GM18858 (cell line): ENCODE measurements at regions not wholly inside any gene's neighbourhood (a gene's known extent, or its start where the extent isn't known, plus 50 kb on each side); places are given as distances from the start of the nearest gene placed in this dataset.

Source experiments
- ATAC-seq: cut with Tn5 transposase; IDR thresholded peaks from one replicate; pipeline ENCODE4 v1.9.1; 2021; ENCODE audit not compliant: unreplicated experiment

- ATAC-seq, result no peak
Measured at GRCh38 chr9:78781681-78782080, 484.8 kb downstream of the PSAT1 start.

- no peak for ATAC-seq
Measured at GRCh38 chr9:78782234-78782633, 485.3 kb downstream of the PSAT1 start.

GRCh38 chr9:78782858-78783257, 485.9 kb downstream of the PSAT1 start:
- no peak for ATAC-seq

- ATAC-seq, result no peak
Measured at GRCh38 chr9:78783743-78784142, 486.8 kb downstream of the PSAT1 start.

GRCh38 chr9:78786794-78787193, 489.9 kb downstream of the PSAT1 start:
- no peak for ATAC-seq

- no peak for ATAC-seq
Measured at GRCh38 chr9:78788101-78788500, 491.2 kb downstream of the PSAT1 start.

GRCh38 chr9:78791779-78792178, 494.9 kb downstream of the PSAT1 start:
- ATAC-seq, result no peak

GRCh38 chr9:78792745-78793144, 495.8 kb downstream of the PSAT1 start:
- no peak for ATAC-seq

- ATAC-seq, result no peak
Measured at GRCh38 chr9:78805771-78806170, 508.8 kb downstream of the PSAT1 start.

- ATAC-seq, result no peak
Measured at GRCh38 chr9:78806492-78807160, 509.7 kb downstream of the PSAT1 start.

GRCh38 chr9:78807286-78807685, 510.4 kb downstream of the PSAT1 start:
- ATAC-seq, result no peak

- no peak for ATAC-seq
Measured at GRCh38 chr9:78808048-78808447, 511.1 kb downstream of the PSAT1 start.

- no peak for ATAC-seq
Measured at GRCh38 chr9:78811622-78812276, 514.8 kb downstream of the PSAT1 start.

GRCh38 chr9:78812665-78813064, 515.7 kb downstream of the PSAT1 start:
- no peak for ATAC-seq

- no peak for ATAC-seq
Measured at GRCh38 chr9:78813602-78814180, 516.8 kb downstream of the PSAT1 start.

GRCh38 chr9:78821126-78821822, 524.3 kb downstream of the PSAT1 start:
- ATAC-seq, result peak; percentile 89

- ATAC-seq, result no peak
Measured at GRCh38 chr9:78826527-78826926, 529.6 kb downstream of the PSAT1 start.

- no peak for ATAC-seq
Measured at GRCh38 chr9:78828521-78828920, 531.6 kb downstream of the PSAT1 start.

GRCh38 chr9:78830301-78830700, 533.4 kb downstream of the PSAT1 start:
- no peak for ATAC-seq

- no peak for ATAC-seq
Measured at GRCh38 chr9:78831726-78832125, 534.8 kb downstream of the PSAT1 start.

- ATAC-seq, result no peak
Measured at GRCh38 chr9:78835928-78836450, 539.1 kb downstream of the PSAT1 start.

GRCh38 chr9:78839252-78839651, 542.3 kb downstream of the PSAT1 start:
- ATAC-seq, result no peak
